ENCODE measurements at regions not wholly inside any gene's neighbourhood (a gene's known extent, or its start where the extent isn't known, plus 50 kb on each side); places are given as distances from the start of the nearest gene placed in this dataset.

DNA sequence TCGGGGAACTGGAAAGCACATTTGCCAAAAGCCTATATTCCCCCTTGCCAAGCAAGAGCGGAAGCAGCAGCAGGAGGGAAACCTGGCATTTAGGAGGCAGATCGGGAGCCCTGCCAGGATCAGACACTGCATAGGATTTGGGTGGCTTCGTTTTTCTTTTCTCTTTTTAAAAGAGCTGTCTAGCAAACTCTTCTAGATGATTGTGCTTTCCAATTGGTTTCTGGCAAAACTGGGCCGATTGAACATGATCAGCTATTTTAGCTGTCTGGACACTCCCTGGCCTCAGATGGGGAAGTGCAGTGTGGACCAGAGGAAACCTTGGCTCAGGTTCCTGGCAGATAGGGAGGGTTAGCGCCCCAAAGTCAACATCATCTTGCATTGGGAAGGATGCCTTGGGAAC, 414.0 kb upstream of the KAZN start:
- ChIA-PET CTCF (ENCODE audit: partially characterized antibody) (no interaction called here), POLR2A (ENCODE audit: partially characterized antibody) (no interaction called here)
- Mint-ChIP-seq H3K36me3 (no peaks in the 10 kb centered on the region), H3K4me1 (no peaks in the 10 kb centered on the region), H3K27me3 (peaks cover 20% of the 10 kb centered on the region in 2 donors), H3K27ac (no peak overlapping the region), H3K4me3 (no peak overlapping the region), H3K9me3 (peaks cover 0 to 13% (median 0%) of the 10 kb centered on the region in 8 donors)
- Histone ChIP-seq H3K27me3 (ENCODE audit: insufficient read depth, low read length) (no peaks in the 10 kb centered on the region), H3K4me3 (ENCODE audit: low read length in 2 of 2) (no peak overlapping the region), H3K27ac (ENCODE audit: low read depth, low read length) (no peak overlapping the region), H3K36me3 (ENCODE audit: insufficient read depth, low read length) (no peaks in the 10 kb centered on the region), H3K9me3 (ENCODE audit: control insufficient read depth in 1 of 2, low read length in 2 of 2) (no peaks in the 10 kb centered on the region), H3K4me1 (ENCODE audit: insufficient read depth, low read length) (no peaks in the 10 kb centered on the region)
- intact Hi-C loops (cut with micrococcal nuclease) = no loop called here
- DNase-seq = no peak

DNA sequence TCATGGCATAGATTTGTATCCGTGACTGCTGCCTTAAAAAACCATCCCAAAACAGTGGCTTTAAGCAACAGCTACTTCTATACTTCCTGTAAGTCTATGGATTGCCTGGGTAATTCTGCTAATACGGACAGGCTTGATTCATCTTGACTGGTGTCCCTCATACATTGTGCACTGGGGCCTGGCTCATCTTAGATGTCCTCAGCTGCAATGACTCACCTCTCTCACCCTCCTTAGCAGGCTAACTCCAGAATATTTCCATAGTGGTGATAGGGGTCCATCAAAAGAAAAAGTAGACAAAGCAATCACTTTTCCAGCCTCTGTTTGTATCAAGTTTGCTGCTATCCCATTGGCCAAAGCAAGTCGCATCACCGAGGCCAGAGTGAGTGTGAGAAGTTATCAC, 409.1 kb upstream of the KAZN start:
- no peaks in the 10 kb centered on the region for H3K36me3 Mint-ChIP-seq
- no peaks in the 10 kb centered on the region for H3K9me3 Mint-ChIP-seq
- POLR2A ChIA-PET (ENCODE audit: partially characterized antibody) = no interaction called here
- no peaks in the 10 kb centered on the region for H3K4me1 Mint-ChIP-seq
- Histone ChIP-seq H3K36me3 (ENCODE audit: insufficient read depth, low read length) (no peaks in the 10 kb centered on the region), H3K4me3 (ENCODE audit: low read length in 2 of 2) (no peak overlapping the region), H3K27ac (ENCODE audit: low read depth, low read length) (no peak overlapping the region), H3K9me3 (ENCODE audit: control insufficient read depth in 1 of 2, low read length in 2 of 2) (no peaks in the 10 kb centered on the region), H3K27me3 (ENCODE audit: insufficient read depth, low read length) (no peaks in the 10 kb centered on the region), H3K4me1 (ENCODE audit: insufficient read depth, low read length) (no peaks in the 10 kb centered on the region)
- H3K27me3 Mint-ChIP-seq = peaks cover 4 to 7% of the 10 kb centered on the region in 2 donors
- no peak overlapping the region for H3K4me3 Mint-ChIP-seq
- intact Hi-C loops (cut with micrococcal nuclease) = no loop called here
- H3K27ac Mint-ChIP-seq = no peak overlapping the region
- CTCF ChIA-PET (ENCODE audit: partially characterized antibody) = no interaction called here
- no peak for DNase-seq

DNA sequence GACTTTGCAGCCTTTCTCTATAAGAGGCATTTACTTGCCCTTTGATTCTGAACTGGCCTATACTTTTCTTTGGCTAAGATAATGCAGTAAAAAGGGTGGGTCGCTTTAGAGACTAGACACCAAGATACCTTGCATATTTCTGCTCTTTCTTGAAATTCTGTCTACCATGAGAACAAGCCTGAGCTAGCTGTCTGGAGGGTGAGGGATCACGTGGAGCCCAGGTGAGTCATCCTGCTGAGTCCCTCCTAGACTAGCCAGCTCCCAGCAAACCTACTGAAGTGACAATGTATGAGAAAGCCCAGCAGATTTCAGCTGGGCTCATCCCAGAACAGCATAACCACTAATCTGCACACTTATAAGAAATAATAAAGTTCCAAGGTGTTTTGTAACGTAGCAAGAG, 408.0 kb upstream of the KAZN start:
- Mint-ChIP-seq H3K36me3 (no peaks in the 10 kb centered on the region), H3K9me3 (no peaks in the 10 kb centered on the region), H3K27ac (no peak overlapping the region), H3K4me3 (no peak overlapping the region), H3K27me3 (peaks cover 5 to 7% of the 10 kb centered on the region in 2 donors), H3K4me1 (no peaks in the 10 kb centered on the region)
- DNase-seq = no peak
- H3K36me3 ChIP-seq (ENCODE audit: insufficient read depth, low read length) = no peaks in the 10 kb centered on the region
- H3K4me1 ChIP-seq (ENCODE audit: insufficient read depth, low read length) = no peaks in the 10 kb centered on the region
- no peak overlapping the region for H3K27ac ChIP-seq (ENCODE audit: low read depth, low read length)
- H3K27me3 ChIP-seq (ENCODE audit: insufficient read depth, low read length) = no peaks in the 10 kb centered on the region
- no peak overlapping the region for H3K4me3 ChIP-seq (ENCODE audit: low read length in 2 of 2)
- CTCF ChIA-PET (ENCODE audit: partially characterized antibody) = no interaction called here
- POLR2A ChIA-PET (ENCODE audit: partially characterized antibody) = no interaction called here
- intact Hi-C loops (cut with micrococcal nuclease) = no loop called here
- H3K9me3 ChIP-seq (ENCODE audit: control insufficient read depth in 1 of 2, low read length in 2 of 2) = no peaks in the 10 kb centered on the region

DNA sequence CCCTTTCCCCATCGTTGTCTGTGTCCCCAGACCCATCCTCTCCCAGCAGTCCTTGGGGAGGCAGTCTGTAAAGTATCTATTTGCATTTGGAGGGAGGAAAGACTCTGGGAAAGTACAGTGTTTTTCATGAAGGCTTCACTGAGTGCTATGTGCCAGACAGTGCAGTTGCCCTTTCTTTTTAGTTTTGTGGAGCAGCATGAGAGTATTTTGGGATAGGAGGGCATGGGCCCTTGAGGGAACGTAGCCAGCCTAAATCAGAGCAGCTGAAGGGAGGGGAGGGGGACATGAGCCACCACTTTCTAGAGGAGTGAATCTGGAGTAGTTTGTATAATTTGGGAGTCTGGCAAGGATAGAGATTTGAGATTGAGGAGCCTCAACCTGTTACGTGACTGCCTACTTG, 404.0 kb upstream of the KAZN start:
- Mint-ChIP-seq H3K36me3 (no peaks in the 10 kb centered on the region), H3K4me3 (no peak overlapping the region), H3K27me3 (peaks cover 3% of the 10 kb centered on the region in 2 donors), H3K9me3 (no peaks in the 10 kb centered on the region), H3K4me1 (no peaks in the 10 kb centered on the region), H3K27ac (no peak overlapping the region)
- H3K27ac ChIP-seq (ENCODE audit: low read depth, low read length) = no peak overlapping the region
- no peaks in the 10 kb centered on the region for H3K9me3 ChIP-seq (ENCODE audit: control insufficient read depth in 1 of 2, low read length in 2 of 2)
- intact Hi-C loops (cut with micrococcal nuclease) = no loop called here
- H3K4me1 ChIP-seq (ENCODE audit: insufficient read depth, low read length) = no peaks in the 10 kb centered on the region
- no peak overlapping the region for H3K4me3 ChIP-seq (ENCODE audit: low read length in 2 of 2)
- no peaks in the 10 kb centered on the region for H3K36me3 ChIP-seq (ENCODE audit: insufficient read depth, low read length)
- no peak for DNase-seq
- no peaks in the 10 kb centered on the region for H3K27me3 ChIP-seq (ENCODE audit: insufficient read depth, low read length)
- ChIA-PET CTCF (ENCODE audit: partially characterized antibody) (no interaction called here), POLR2A (ENCODE audit: partially characterized antibody) (no interaction called here)

DNA sequence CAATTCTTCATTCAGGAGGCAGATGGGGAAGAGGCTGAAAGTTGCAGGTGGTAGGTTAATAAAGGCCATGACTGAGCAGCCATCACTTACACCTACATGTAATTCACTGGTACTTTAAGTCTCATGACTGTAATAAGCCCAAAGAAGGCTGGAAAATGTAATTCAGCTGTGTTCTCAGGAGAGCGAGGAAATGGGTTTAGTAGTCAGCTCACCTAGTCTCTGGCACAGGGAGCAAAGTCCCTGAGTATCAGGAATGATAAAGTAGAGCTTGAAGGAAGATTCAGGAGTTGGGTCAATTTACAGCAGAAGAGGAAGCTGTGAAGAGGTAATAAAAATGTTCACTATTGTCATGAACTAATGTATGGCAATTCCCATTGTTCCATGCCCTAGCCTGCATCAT, 393.4 kb upstream of the KAZN start:
- H3K36me3 ChIP-seq (ENCODE audit: insufficient read depth, low read length) = no peaks in the 10 kb centered on the region
- no peak for DNase-seq
- Mint-ChIP-seq H3K27me3 (peaks cover 2 to 3% of the 10 kb centered on the region in 2 donors), H3K36me3 (no peaks in the 10 kb centered on the region), H3K9me3 (no peaks in the 10 kb centered on the region), H3K4me3 (no peak overlapping the region), H3K27ac (no peak overlapping the region), H3K4me1 (no peaks in the 10 kb centered on the region)
- no peak overlapping the region for H3K4me3 ChIP-seq (ENCODE audit: low read length in 2 of 2)
- H3K9me3 ChIP-seq (ENCODE audit: control insufficient read depth in 1 of 2, low read length in 2 of 2) = no peaks in the 10 kb centered on the region
- H3K4me1 ChIP-seq (ENCODE audit: insufficient read depth, low read length) = no peaks in the 10 kb centered on the region
- ChIA-PET POLR2A (ENCODE audit: partially characterized antibody) (no interaction called here), CTCF (ENCODE audit: partially characterized antibody) (no interaction called here)
- intact Hi-C loops (cut with micrococcal nuclease) = no loop called here
- no peak overlapping the region for H3K27ac ChIP-seq (ENCODE audit: low read depth, low read length)
- H3K27me3 ChIP-seq (ENCODE audit: insufficient read depth, low read length) = no peaks in the 10 kb centered on the region

DNA sequence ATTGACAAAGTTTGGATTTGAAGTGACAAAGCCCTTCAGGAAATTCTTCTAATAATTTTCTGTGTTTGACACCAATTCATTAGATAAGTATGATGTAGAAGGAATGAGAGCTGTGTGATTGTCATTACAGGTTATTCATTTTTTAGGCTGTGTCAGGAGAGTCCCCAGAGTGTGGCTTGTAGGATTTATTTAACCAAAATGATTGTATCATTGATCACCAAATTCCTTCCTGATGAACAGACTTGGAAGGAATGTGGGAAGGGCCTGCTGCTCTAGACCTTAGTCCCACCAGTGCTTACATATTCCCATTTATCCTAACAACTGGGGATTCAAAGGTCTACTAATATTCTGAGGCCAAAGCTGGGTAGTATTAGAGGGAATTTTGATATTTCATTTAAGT, 383.3 kb upstream of the KAZN start:
- H3K4me1 Mint-ChIP-seq = no peaks in the 10 kb centered on the region
- Histone ChIP-seq H3K4me3 (ENCODE audit: low read length in 2 of 2) (no peak overlapping the region), H3K9me3 (ENCODE audit: control insufficient read depth in 1 of 2, low read length in 2 of 2) (no peaks in the 10 kb centered on the region), H3K36me3 (ENCODE audit: insufficient read depth, low read length) (no peaks in the 10 kb centered on the region), H3K4me1 (ENCODE audit: insufficient read depth, low read length) (no peaks in the 10 kb centered on the region), H3K27me3 (ENCODE audit: insufficient read depth, low read length) (no peaks in the 10 kb centered on the region), H3K27ac (ENCODE audit: low read depth, low read length) (no peak overlapping the region)
- CTCF ChIA-PET (ENCODE audit: partially characterized antibody) = no interaction called here
- no peak overlapping the region for H3K27ac Mint-ChIP-seq
- H3K9me3 Mint-ChIP-seq = peaks cover 4 to 24% (median 10%) of the 10 kb centered on the region in 8 donors
- intact Hi-C loops (cut with micrococcal nuclease) = no loop called here
- POLR2A ChIA-PET (ENCODE audit: partially characterized antibody) = no interaction called here
- peaks cover 5 to 10% of the 10 kb centered on the region in 2 donors for H3K27me3 Mint-ChIP-seq
- H3K36me3 Mint-ChIP-seq = no peaks in the 10 kb centered on the region
- no peak overlapping the region for H3K4me3 Mint-ChIP-seq
- DNase-seq = no peak

DNA sequence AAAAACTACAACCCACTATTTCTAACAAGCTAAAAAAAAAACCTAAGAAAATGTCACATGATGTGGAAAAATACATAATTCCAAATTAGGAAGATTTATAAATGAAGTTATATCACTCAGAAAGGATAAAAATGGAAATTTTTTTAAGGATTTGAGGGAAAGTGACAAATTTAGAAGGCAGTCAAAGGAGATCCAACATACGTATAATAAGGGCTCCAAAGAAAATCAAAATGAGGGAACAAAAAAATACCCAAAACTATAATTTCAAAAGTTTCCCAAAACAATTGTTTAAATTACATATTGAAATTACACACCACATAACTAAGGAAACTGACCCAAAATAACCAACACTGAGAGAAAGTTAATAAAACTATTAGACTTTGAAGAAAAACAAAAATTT, 381.1 kb upstream of the KAZN start:
- intact Hi-C loops (cut with micrococcal nuclease) = no loop called here
- ChIA-PET CTCF (ENCODE audit: partially characterized antibody) (no interaction called here), POLR2A (ENCODE audit: partially characterized antibody) (no interaction called here)
- no peak overlapping the region for H3K4me3 Mint-ChIP-seq
- Histone ChIP-seq H3K4me3 (ENCODE audit: low read length in 2 of 2) (no peak overlapping the region), H3K27ac (ENCODE audit: low read depth, low read length) (no peak overlapping the region), H3K9me3 (ENCODE audit: control insufficient read depth in 1 of 2, low read length in 2 of 2) (no peaks in the 10 kb centered on the region), H3K36me3 (ENCODE audit: insufficient read depth, low read length) (no peaks in the 10 kb centered on the region), H3K4me1 (ENCODE audit: insufficient read depth, low read length) (no peaks in the 10 kb centered on the region), H3K27me3 (ENCODE audit: insufficient read depth, low read length) (no peaks in the 10 kb centered on the region)
- no peaks in the 10 kb centered on the region for H3K4me1 Mint-ChIP-seq
- H3K9me3 Mint-ChIP-seq = peaks cover 4 to 24% (median 11%) of the 10 kb centered on the region in 8 donors
- no peak overlapping the region for H3K27ac Mint-ChIP-seq
- H3K27me3 Mint-ChIP-seq = peaks cover 5 to 11% of the 10 kb centered on the region in 2 donors
- no peak for DNase-seq
- H3K36me3 Mint-ChIP-seq = no peaks in the 10 kb centered on the region

DNA sequence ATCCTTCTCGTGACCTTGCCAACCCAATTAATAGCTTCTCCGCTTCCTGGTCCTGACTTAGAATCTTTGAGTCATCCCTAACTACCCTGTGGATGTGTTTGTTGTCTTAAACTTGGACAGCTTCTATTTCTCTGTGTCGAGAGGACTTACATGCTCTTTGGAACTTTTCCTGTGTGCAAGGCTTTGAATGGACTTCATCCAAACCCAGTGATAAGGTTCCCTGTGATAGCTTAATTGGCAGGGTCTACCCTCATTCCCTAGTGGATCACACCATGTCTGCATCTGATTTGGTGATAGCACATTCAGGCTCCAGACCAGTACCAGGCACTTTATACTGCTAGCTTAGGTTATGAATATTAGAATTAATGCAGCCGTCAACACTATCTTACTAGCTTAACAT, 378.2 kb upstream of the KAZN start:
- H3K4me3 Mint-ChIP-seq = no peak overlapping the region
- no peaks in the 10 kb centered on the region for H3K27me3 ChIP-seq (ENCODE audit: insufficient read depth, low read length)
- ChIA-PET POLR2A (ENCODE audit: partially characterized antibody) (no interaction called here), CTCF (ENCODE audit: partially characterized antibody) (no interaction called here)
- intact Hi-C loops (cut with micrococcal nuclease) = no loop called here
- no peak for DNase-seq
- H3K36me3 Mint-ChIP-seq = no peaks in the 10 kb centered on the region
- H3K4me1 Mint-ChIP-seq = no peaks in the 10 kb centered on the region
- H3K36me3 ChIP-seq (ENCODE audit: insufficient read depth, low read length) = no peaks in the 10 kb centered on the region
- H3K4me1 ChIP-seq (ENCODE audit: insufficient read depth, low read length) = no peaks in the 10 kb centered on the region
- peaks cover 5 to 12% of the 10 kb centered on the region in 2 donors for H3K27me3 Mint-ChIP-seq
- no peaks in the 10 kb centered on the region for H3K9me3 ChIP-seq (ENCODE audit: control insufficient read depth in 1 of 2, low read length in 2 of 2)
- peaks cover 8 to 21% (median 13%) of the 10 kb centered on the region in 8 donors for H3K9me3 Mint-ChIP-seq
- H3K4me3 ChIP-seq (ENCODE audit: low read length in 2 of 2) = no peak overlapping the region
- no peak overlapping the region for H3K27ac ChIP-seq (ENCODE audit: low read depth, low read length)
- H3K27ac Mint-ChIP-seq = no peak overlapping the region
